Fibroblast of lung (primary cell): ENCODE measurements at regions not wholly inside any gene's neighbourhood (a gene's known extent, or its start where the extent isn't known, plus 50 kb on each side); places are given as distances from the start of the nearest gene placed in this dataset.

Source experiments
- DNase-seq, 2 donors: peaks; one replicate each; pipeline versions ENCODE4 v3.0.0 to v3.0.0-alpha.2; 2010; ENCODE audit warnings: low read depth in 2 of 2
- H2AFZ ChIP-seq: 2 replicates; pipeline ENCODE4 v1.5.1; 2012; ENCODE audit warnings: low read length, control low read depth, inconsistent platforms
- H3K27ac ChIP-seq: 2 replicates; pipeline ENCODE4 v1.5.1; 2011; ENCODE audit warnings: low read length, control low read depth; ENCODE audit not compliant: insufficient read depth
- H3K27me3 ChIP-seq: 2 replicates; pipeline ENCODE4 v1.5.1; 2011; ENCODE audit warnings: mild to moderate bottlenecking, low read length; ENCODE audit not compliant: control insufficient read depth, insufficient read depth
- H3K36me3 ChIP-seq: 2 replicates; pipeline ENCODE4 v1.5.1; 2011; ENCODE audit warnings: low read length; ENCODE audit not compliant: control insufficient read depth, insufficient read depth
- H3K4me1 ChIP-seq: 2 replicates; pipeline ENCODE4 v1.5.1; 2011; ENCODE audit warnings: low read length; ENCODE audit not compliant: control insufficient read depth, insufficient read depth; ENCODE audit errors: extremely low read depth
- H3K4me2 ChIP-seq: 2 replicates; pipeline ENCODE4 v1.5.1; 2011; ENCODE audit warnings: low read length, control low read depth; ENCODE audit not compliant: insufficient read depth; ENCODE audit errors: extremely low read depth
- H3K4me3 ChIP-seq, 4 experiments: fragments of 200-600 bp in 1 of 4; sonication (generic) in 1 of 4; replicated peaks in 1 of 4; 2 replicates each; pipeline ENCODE4 v1.5.1; 2011 to 2016; ENCODE audit warnings: low read length in 4 of 4, low read depth in 3 of 4, mild to moderate bottlenecking in 3 of 4, control low read depth in 2 of 4, inconsistent platforms in 1 of 4, mixed read lengths in 1 of 4; ENCODE audit not compliant: insufficient read depth in 1 of 4; ENCODE audit errors: control extremely low read depth in 1 of 4
- H3K79me2 ChIP-seq: 2 replicates; pipeline ENCODE4 v1.5.1; 2012; ENCODE audit warnings: mild to moderate bottlenecking, low read length, inconsistent platforms; ENCODE audit not compliant: control insufficient read depth, insufficient read depth
- H3K9ac ChIP-seq: 2 replicates; pipeline ENCODE4 v1.5.1; 2011; ENCODE audit warnings: mild to moderate bottlenecking, low read length, control low read depth; ENCODE audit not compliant: insufficient read depth
- H3K9me3 ChIP-seq: 2 replicates; pipeline ENCODE4 v1.5.1; 2012; ENCODE audit warnings: low read depth, low read length; ENCODE audit not compliant: control insufficient read depth, insufficient read depth
- H4K20me1 ChIP-seq: 2 replicates; pipeline ENCODE4 v1.5.1; 2011; ENCODE audit warnings: low read length; ENCODE audit not compliant: control insufficient read depth, insufficient read depth; ENCODE audit errors: extremely low read depth
- EZH2 ChIP-seq: IDR thresholded peaks from 2 replicates; pipeline ENCODE4 v1.5.1; 2012; ENCODE audit warnings: low read length, control low read depth, mild to moderate bottlenecking; ENCODE audit errors: missing control alignments
- TF ChIP-seq, protein P1 (sequence below), 2 donors: IDR thresholded peaks in 1 of 2; conservative IDR thresholded peaks in 1 of 2; 1 replicate in 1 of 2; 2 replicates in 1 of 2; pipeline ENCODE4 v1.5.1; 2011 to 2012; ENCODE audit warnings: low read length in 2 of 2, control low read depth in 1 of 2, inconsistent platforms in 1 of 2, low read depth in 1 of 2, mild to moderate bottlenecking in 1 of 2

DNA sequence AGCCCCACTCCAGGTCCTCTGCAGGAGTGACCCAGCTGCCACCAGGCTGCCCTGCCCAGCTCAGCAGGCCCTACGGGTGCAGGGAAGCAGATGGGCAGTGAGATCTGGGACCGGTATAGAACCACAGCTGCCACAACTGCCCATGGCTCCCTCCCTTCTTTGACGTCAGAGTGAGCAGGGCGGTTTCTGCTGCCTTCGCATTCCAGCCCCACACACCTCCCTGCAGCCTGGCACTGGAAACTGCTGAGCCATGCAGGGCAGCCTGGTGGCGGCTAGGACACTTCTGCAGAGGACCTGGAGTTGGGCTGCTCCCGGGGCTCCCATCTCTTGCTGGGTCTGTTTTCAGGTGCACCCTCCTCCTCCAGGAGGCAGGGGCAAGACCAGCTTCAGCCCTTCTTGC, 101.6 kb upstream of the CD93 start:
- H3K9ac ChIP-seq = no peak overlapping the region

DNA sequence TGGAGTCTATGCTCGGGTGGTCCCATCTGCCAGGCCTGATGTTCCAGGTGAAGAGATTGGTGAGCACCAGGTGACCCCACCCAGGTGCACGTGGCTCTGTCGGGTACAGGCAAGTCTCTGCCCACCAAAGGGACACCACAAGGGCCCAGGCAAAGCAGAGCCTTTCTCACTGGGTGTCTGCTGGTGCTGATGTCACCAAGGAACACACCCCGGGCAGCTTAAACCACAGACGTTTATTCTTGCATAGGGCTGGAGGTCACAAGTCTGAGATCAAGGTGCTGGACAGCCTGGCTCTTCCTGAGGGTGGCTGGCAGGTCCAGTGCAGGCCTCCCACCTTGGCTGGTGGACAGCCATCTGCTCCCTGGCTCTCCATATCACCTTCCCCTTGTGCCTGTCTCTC, 100.7 kb upstream of the CD93 start:
- Histone ChIP-seq H4K20me1 (no peaks in the 10 kb centered on the region), H3K36me3 (no peaks in the 10 kb centered on the region), H3K27me3 (no peaks in the 10 kb centered on the region), H3K4me2 (no peak overlapping the region), H3K9ac (no peak overlapping the region), H3K79me2 (no peaks in the 10 kb centered on the region), H3K27ac (no peak overlapping the region), H2AFZ (no peak overlapping the region), H3K9me3 (no peaks in the 10 kb centered on the region), H3K4me1 (no peaks in the 10 kb centered on the region), H3K4me3 (no peak overlapping the region)
- no peak for TF ChIP-seq EZH2
- TF ChIP-seq, protein P1, sequence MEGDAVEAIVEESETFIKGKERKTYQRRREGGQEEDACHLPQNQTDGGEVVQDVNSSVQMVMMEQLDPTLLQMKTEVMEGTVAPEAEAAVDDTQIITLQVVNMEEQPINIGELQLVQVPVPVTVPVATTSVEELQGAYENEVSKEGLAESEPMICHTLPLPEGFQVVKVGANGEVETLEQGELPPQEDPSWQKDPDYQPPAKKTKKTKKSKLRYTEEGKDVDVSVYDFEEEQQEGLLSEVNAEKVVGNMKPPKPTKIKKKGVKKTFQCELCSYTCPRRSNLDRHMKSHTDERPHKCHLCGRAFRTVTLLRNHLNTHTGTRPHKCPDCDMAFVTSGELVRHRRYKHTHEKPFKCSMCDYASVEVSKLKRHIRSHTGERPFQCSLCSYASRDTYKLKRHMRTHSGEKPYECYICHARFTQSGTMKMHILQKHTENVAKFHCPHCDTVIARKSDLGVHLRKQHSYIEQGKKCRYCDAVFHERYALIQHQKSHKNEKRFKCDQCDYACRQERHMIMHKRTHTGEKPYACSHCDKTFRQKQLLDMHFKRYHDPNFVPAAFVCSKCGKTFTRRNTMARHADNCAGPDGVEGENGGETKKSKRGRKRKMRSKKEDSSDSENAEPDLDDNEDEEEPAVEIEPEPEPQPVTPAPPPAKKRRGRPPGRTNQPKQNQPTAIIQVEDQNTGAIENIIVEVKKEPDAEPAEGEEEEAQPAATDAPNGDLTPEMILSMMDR (conservative IDR thresholded peaks at IDR 0.05 in 1 of 2, IDR thresholded peaks at IDR 0.05 in 1 of 2; ENCODE audit: low read depth in 1 of 2, low read length in 2 of 2) = no peak
- no peak for DNase-seq

More for the DNA sequence above, 101.6 kb upstream of the CD93 start:
- no peak for DNase-seq
- no peaks in the 10 kb centered on the region for H3K36me3 ChIP-seq
- H3K4me1 ChIP-seq = no peaks in the 10 kb centered on the region
- TF ChIP-seq EZH2 = no peak
- TF ChIP-seq, protein P1 (conservative IDR thresholded peaks at IDR 0.05 in 1 of 2, IDR thresholded peaks at IDR 0.05 in 1 of 2; ENCODE audit: low read depth in 1 of 2, low read length in 2 of 2) = no peak
- no peaks in the 10 kb centered on the region for H3K79me2 ChIP-seq
- no peaks in the 10 kb centered on the region for H4K20me1 ChIP-seq
- no peaks in the 10 kb centered on the region for H3K27me3 ChIP-seq
- no peak overlapping the region for H2AFZ ChIP-seq
- no peak overlapping the region for H3K4me2 ChIP-seq
- H3K4me3 ChIP-seq = no peak overlapping the region
- no peaks in the 10 kb centered on the region for H3K9me3 ChIP-seq
- H3K27ac ChIP-seq = no peak overlapping the region

DNA sequence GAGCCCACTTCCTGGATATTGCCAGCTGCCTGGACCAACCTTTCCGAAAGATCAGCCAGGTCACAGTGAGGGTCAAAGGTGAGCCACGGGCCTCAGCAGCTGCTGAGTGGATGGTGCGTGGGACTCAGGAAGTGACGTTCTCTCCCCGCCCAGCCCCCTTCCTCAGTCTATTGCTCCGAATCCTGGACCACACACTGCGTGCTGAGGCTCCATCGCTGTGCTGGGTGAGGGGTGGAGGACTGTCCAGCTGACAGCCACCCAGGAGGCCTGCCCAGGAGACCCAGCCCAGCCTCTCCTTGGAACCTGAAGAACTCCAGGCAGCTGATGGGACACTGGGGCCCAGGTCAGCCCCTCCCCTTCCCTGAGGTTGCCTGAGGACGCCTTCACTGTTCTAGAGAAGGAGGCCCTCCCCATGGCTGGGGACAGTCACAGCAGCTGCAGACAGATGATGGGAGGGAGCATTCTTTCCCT, 94.4 kb upstream of the CD93 start:
- Histone ChIP-seq H4K20me1 (no peaks in the 10 kb centered on the region), H3K9ac (no peak overlapping the region), H3K27me3 (no peaks in the 10 kb centered on the region), H3K36me3 (no peaks in the 10 kb centered on the region), H3K9me3 (no peaks in the 10 kb centered on the region), H3K27ac (no peak overlapping the region), H2AFZ (no peak overlapping the region), H3K79me2 (no peaks in the 10 kb centered on the region), H3K4me1 (peaks cover 2% of the 10 kb centered on the region), H3K4me3 (no peak overlapping the region), H3K4me2 (no peak overlapping the region)
- no peak for DNase-seq
- TF ChIP-seq, protein P1 (conservative IDR thresholded peaks at IDR 0.05 in 1 of 2, IDR thresholded peaks at IDR 0.05 in 1 of 2; ENCODE audit: low read depth in 1 of 2, low read length in 2 of 2) = no peak
- no peak for TF ChIP-seq EZH2
